GM10248 (cell line): ENCODE measurements at regions not wholly inside any gene's neighbourhood (a gene's known extent, or its start where the extent isn't known, plus 50 kb on each side); places are given as distances from the start of the nearest gene placed in this dataset.

Experiments used
- CTCF ChIA-PET: fragments of 300-600 bp; sonication (Branson Sonifier 250); formaldehyde crosslinking; extraction: SDS; loops from one replicate; lab custom pipeline; 2021; ENCODE audit warnings: antibody characterized with exemption; lab: Yijun Ruan, JAX
- POLR2A ChIA-PET: fragments of 350-650 bp; sonication (Branson Sonifier 250); formaldehyde crosslinking; extraction: SDS; loops from one replicate; lab custom pipeline; 2020; ENCODE audit warnings: antibody characterized with exemption; lab: Yijun Ruan, JAX
- DNase-seq: peaks from one replicate; pipeline ENCODE4 v3.0.0; 2012; ENCODE audit errors: extremely low spot score
- CTCF ChIP-seq: IDR thresholded peaks from 2 replicates; pipeline ENCODE4 v1.5.1; 2012; ENCODE audit warnings: mild to moderate bottlenecking, low read depth; ENCODE audit errors: extremely low read depth, missing control alignments, control extremely low read depth

- no peak for TF ChIP-seq CTCF
- POLR2A ChIA-PET, result no interaction called here
- DNase-seq, result no peak
Observed at GRCh38 chr7:47039904-47040303, 542.0 kb downstream of the TNS3 start.

GRCh38 chr7:47039089-47039648 lies 542.7 kb downstream of the TNS3 start:
- no peak for DNase-seq
- CTCF ChIA-PET, result no interaction called here
- no peak for TF ChIP-seq CTCF
- POLR2A ChIA-PET, result no interaction called here

More at GRCh38 chr7:47039904-47040303, 542.0 kb downstream of the TNS3 start:
- CTCF ChIA-PET, result no interaction called here

- no peak for DNase-seq
- CTCF ChIA-PET, result no interaction called here
- POLR2A ChIA-PET, result no interaction called here
- TF ChIP-seq CTCF, result no peak
Observed at GRCh38 chr7:47038621-47039020, 543.3 kb downstream of the TNS3 start.

- ChIA-PET POLR2A (no interaction called here), CTCF (no interaction called here)
- TF ChIP-seq CTCF, result no peak
- DNase-seq, result no peak
Observed at GRCh38 chr7:47037607-47038006, 544.3 kb downstream of the TNS3 start.

GRCh38 chr7:47036909-47037308 lies 545.0 kb downstream of the TNS3 start:
- no peak for DNase-seq
- ChIA-PET POLR2A (no interaction called here), CTCF (no interaction called here)
- TF ChIP-seq CTCF, result no peak

GRCh38 chr7:47035522-47035921 lies 546.4 kb downstream of the TNS3 start:
- CTCF ChIA-PET, result no interaction called here
- POLR2A ChIA-PET, result no interaction called here
- TF ChIP-seq CTCF, result no peak
- no peak for DNase-seq
